ENCODE measurements at regions not wholly inside any gene's neighbourhood (a gene's known extent, or its start where the extent isn't known, plus 50 kb on each side); places are given as distances from the start of the nearest gene placed in this dataset.

DNA sequence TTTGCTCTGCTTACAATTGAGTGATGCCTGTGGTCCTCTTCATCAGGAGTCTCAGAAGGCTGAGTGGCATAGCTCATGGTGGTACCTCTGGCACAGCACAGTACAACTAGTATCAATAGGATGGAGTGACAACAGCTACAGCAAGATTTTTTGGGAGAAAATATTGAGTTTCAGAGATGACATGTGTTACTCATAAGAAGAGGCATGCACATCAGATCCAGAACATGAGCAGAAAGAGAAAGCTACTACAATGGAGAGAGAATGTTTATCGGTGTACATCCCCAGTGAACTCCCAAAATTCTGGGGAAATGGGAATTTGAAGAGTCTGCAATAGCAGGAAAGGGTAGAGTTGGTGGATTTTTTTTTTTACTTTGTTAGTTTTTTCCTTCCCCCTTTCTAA, 130.5 kb upstream of the MB21D2 start:
- Histone ChIP-seq H4K20me1 (replicated peaks; ENCODE audit: control insufficient read depth, extremely low read depth, insufficient read depth, low read length) (no peaks in the 10 kb centered on the region), H3K4me1 (ENCODE audit: control insufficient read depth, extremely low read depth, insufficient read depth, low read length) (no peaks in the 10 kb centered on the region), H3K79me2 (ENCODE audit: control insufficient read depth, insufficient read depth, low read length) (no peaks in the 10 kb centered on the region), H3K27me3 (ENCODE audit: control insufficient read depth in 2 of 2, insufficient read depth in 2 of 2, low read length in 2 of 2) (no peaks in the 10 kb centered on the region), H3K9ac (replicated peaks; ENCODE audit: extremely low read depth, insufficient read depth, low read length) (no peak overlapping the region), H3K36me3 (ENCODE audit: control insufficient read depth in 2 of 2, extremely low read depth in 1 of 2, insufficient read depth in 2 of 2, low read length in 2 of 2) (no peaks in the 10 kb centered on the region), H3K4me2 (ENCODE audit: insufficient read depth, low read length) (no peak overlapping the region), H3K9me3 (replicated peaks; ENCODE audit: control insufficient read depth, insufficient read depth, low read length) (no peaks in the 10 kb centered on the region), H3K27ac (ENCODE audit: insufficient read depth, low read depth, low read length) (no peak overlapping the region), H3K4me3 (replicated peaks in 1 of 3; ENCODE audit: insufficient read depth in 1 of 3, low read depth in 1 of 3, low read length in 3 of 3) (no peak overlapping the region), H2AFZ (ENCODE audit: low read depth, low read length) (no peak overlapping the region), H3K9me1 (replicated peaks; ENCODE audit: control insufficient read depth, extremely low read depth, insufficient read depth, low read length) (no peaks in the 10 kb centered on the region)
- CTCF ChIA-PET: interaction anchor here (1.1 to 1.5 kb wide), 3 partner anchors 231 to 524 kb away, joined by 4 to 6 read pairs (median 4); no protein-coding TSS in a partner anchor
- intact Hi-C loops (cut with micrococcal nuclease) (loop anchor here (10.0 kb wide), 1 partner anchor 583 kb away; no protein-coding TSS in a partner anchor), dilution Hi-C loops (cut with MboI; ENCODE audit: extremely low pct_ligation_motif_present, low sequenced_read_pairs) (no loop called here)
- no peak for DNase-seq (ENCODE audit: low read depth, low spot score)
- no TSS peak for BruUV-seq (replicated peaks)
- TF ChIP-seq, protein P1, sequence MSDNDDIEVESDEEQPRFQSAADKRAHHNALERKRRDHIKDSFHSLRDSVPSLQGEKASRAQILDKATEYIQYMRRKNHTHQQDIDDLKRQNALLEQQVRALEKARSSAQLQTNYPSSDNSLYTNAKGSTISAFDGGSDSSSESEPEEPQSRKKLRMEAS (IDR thresholded peaks at IDR 0.05; ENCODE audit: insufficient read depth, insufficient read length): no peak
- TF ChIP-seq FOS (IDR thresholded peaks at IDR 0.05; ENCODE audit: borderline replicate concordance, insufficient read depth, low read length): no peak
- no peak for TF ChIP-seq EZH2 (IDR thresholded peaks at IDR 0.05; ENCODE audit: borderline replicate concordance, low read depth, low read length, severe bottlenecking)
- no peak for TF ChIP-seq POLR2AphosphoS5 (IDR thresholded peaks at IDR 0.05; ENCODE audit: insufficient read depth, low read depth, low read length)
- no peak for TF ChIP-seq GATA2 (IDR thresholded peaks at IDR 0.05; ENCODE audit: insufficient read depth, insufficient read length, low read depth, low read length)
- TF ChIP-seq, protein P2, sequence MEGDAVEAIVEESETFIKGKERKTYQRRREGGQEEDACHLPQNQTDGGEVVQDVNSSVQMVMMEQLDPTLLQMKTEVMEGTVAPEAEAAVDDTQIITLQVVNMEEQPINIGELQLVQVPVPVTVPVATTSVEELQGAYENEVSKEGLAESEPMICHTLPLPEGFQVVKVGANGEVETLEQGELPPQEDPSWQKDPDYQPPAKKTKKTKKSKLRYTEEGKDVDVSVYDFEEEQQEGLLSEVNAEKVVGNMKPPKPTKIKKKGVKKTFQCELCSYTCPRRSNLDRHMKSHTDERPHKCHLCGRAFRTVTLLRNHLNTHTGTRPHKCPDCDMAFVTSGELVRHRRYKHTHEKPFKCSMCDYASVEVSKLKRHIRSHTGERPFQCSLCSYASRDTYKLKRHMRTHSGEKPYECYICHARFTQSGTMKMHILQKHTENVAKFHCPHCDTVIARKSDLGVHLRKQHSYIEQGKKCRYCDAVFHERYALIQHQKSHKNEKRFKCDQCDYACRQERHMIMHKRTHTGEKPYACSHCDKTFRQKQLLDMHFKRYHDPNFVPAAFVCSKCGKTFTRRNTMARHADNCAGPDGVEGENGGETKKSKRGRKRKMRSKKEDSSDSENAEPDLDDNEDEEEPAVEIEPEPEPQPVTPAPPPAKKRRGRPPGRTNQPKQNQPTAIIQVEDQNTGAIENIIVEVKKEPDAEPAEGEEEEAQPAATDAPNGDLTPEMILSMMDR (IDR thresholded peaks at IDR 0.05; ENCODE audit: extremely low read depth in 1 of 2, insufficient read depth in 1 of 2, low read depth in 1 of 2, low read length in 2 of 2): no peak
- no peak for TF ChIP-seq JUN (IDR thresholded peaks at IDR 0.05; ENCODE audit: borderline replicate concordance, insufficient read depth, insufficient read length, low read depth)
- no peak for TF ChIP-seq MYC (IDR thresholded peaks at IDR 0.05; ENCODE audit: low read depth, low read length)
- TF ChIP-seq POLR2A (IDR thresholded peaks at IDR 0.05; ENCODE audit: low read depth, low read length): no peak
- POLR2A ChIA-PET: no interaction called here
- FAIRE-seq: no peak
